ENCODE measurements at regions not wholly inside any gene's neighbourhood (a gene's known extent, or its start where the extent isn't known, plus 50 kb on each side); places are given as distances from the start of the nearest gene placed in this dataset.

DNA sequence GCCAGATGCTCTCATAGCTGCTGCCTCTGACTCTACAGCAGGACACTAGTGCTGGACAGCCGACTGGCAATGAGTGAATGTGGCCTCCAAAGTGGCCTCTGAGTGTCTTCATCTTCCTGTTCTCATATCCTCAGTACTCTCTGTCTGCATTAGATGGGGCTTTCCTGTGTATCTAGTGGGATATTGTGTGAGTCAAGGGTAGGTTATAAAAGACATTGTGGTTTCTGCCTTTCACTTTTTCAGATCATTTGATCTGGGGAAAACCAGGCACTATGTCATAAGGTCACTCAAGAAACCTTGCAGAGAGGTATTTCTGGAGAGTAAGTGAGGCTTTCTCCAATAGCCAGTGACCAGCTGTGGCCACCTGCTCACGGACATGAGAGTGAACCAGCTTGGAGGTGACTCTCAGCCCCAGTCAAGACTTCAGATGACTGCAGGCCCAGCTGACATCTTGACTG, 333.6 kb upstream of the NCAM1 start:
- H3K4me3 ChIP-seq: no peak overlapping the region
- intact Hi-C loops (cut with DNase I): no loop called here

GRCh38 chr11:112628676-112629075, 332.5 kb upstream of the NCAM1 start:
- Histone ChIP-seq H3K4me3 (no peak overlapping the region), H3K27ac (no peak overlapping the region), H3K9ac (ENCODE audit: low read depth in 2 of 2, low read length in 2 of 2) (no peak overlapping the region), H3K9me3 (no peaks in the 10 kb centered on the region), H3K36me3 (no peaks in the 10 kb centered on the region), H3K27me3 (no peaks in the 10 kb centered on the region), H3K4me1 (no peaks in the 10 kb centered on the region)
- no peak for TF ChIP-seq CTCF (IDR thresholded peaks at IDR 0.05)
- no peak for DNase-seq
- intact Hi-C loops (cut with DNase I): no loop called here

More for the DNA sequence above, 333.6 kb upstream of the NCAM1 start:
- TF ChIP-seq CTCF (IDR thresholded peaks at IDR 0.05): no peak
- no peaks in the 10 kb centered on the region for H3K36me3 ChIP-seq
- H3K9me3 ChIP-seq: no peaks in the 10 kb centered on the region
- no peak for DNase-seq
- H3K27ac ChIP-seq: no peak overlapping the region
- H3K9ac ChIP-seq (ENCODE audit: low read depth in 2 of 2, low read length in 2 of 2): no peak overlapping the region
- no peaks in the 10 kb centered on the region for H3K4me1 ChIP-seq
- H3K27me3 ChIP-seq: no peaks in the 10 kb centered on the region

- DNase-seq: no peak
- Histone ChIP-seq H3K9me3 (no peaks in the 10 kb centered on the region), H3K27me3 (no peaks in the 10 kb centered on the region), H3K4me3 (no peak overlapping the region), H3K27ac (no peak overlapping the region), H3K9ac (ENCODE audit: low read depth in 2 of 2, low read length in 2 of 2) (no peak overlapping the region), H3K4me1 (no peaks in the 10 kb centered on the region), H3K36me3 (no peaks in the 10 kb centered on the region)
- no peak for TF ChIP-seq CTCF (IDR thresholded peaks at IDR 0.05)
- intact Hi-C loops (cut with DNase I): no loop called here
Measured at GRCh38 chr11:112630496-112630895, 330.7 kb upstream of the NCAM1 start.

DNA sequence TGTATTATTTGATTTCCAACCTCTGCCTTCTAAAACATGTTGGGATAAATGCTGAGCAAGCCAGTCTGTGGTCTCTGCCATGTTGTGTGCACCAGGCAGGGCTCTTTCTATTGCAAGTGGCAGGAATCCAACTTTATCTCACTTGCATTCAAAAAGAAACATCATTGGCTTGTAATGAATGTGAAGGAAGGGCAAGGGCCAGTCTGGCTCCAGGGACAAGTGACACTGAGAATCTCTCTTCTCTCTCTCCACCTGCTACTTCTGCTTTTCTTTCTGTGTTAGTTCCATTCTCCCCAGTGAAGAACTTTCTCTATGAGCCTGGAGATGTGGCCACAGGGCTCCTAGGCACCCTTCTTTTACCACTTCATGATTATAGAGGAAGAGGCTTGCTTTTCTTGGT, 329.9 kb upstream of the NCAM1 start:
- Histone ChIP-seq H3K4me3 (no peak overlapping the region), H3K4me1 (no peaks in the 10 kb centered on the region), H3K9me3 (no peaks in the 10 kb centered on the region), H3K36me3 (no peaks in the 10 kb centered on the region), H3K27ac (no peak overlapping the region), H3K27me3 (no peaks in the 10 kb centered on the region), H3K9ac (ENCODE audit: low read depth in 2 of 2, low read length in 2 of 2) (no peak overlapping the region)
- no peak for TF ChIP-seq CTCF (IDR thresholded peaks at IDR 0.05)
- DNase-seq: no peak
- intact Hi-C loops (cut with DNase I): no loop called here

DNA sequence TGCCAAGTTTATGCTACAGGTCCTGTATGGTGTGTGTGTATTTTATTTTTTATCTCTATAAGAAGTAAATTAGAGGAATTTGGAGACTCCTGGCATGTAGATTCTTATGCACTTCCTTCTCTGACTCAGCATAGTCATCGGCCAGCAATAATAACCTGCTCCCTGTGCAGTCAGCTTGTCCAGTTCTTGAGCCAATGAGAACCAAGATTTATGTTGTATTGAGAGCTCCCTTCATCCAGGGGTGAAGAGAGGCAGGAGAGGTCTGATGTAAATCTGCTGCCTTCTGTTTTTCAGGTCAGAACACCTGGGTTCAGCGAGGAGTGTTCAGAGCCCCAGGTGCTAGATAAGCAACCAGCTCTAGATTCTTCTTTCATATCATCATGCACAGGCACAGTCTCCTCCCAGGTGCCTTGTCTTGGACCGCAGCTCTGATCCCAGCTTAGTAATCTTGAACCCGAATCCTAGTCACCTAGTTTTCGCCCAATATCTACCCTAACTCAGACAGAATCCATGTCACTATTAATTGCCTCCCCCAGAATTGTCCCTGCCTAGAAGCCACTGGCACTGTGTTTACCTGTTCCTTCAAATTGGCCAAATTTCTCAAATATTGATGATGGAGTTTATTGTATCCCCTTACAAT, 328.2 kb upstream of the NCAM1 start:
- no peaks in the 10 kb centered on the region for H3K9me3 ChIP-seq
- no peaks in the 10 kb centered on the region for H3K27me3 ChIP-seq
- H3K36me3 ChIP-seq: no peaks in the 10 kb centered on the region
- H3K4me1 ChIP-seq: no peaks in the 10 kb centered on the region
- no peak for DNase-seq
- no peak overlapping the region for H3K4me3 ChIP-seq
- no peak overlapping the region for H3K9ac ChIP-seq (ENCODE audit: low read depth in 2 of 2, low read length in 2 of 2)
- no peak overlapping the region for H3K27ac ChIP-seq
- TF ChIP-seq CTCF (IDR thresholded peaks at IDR 0.05): no peak
- intact Hi-C loops (cut with DNase I): no loop called here

Measured in colonic mucosa (tissue), 4 donors.